Neural progenitor cell (in vitro differentiated cells): ENCODE measurements at regions not wholly inside any gene's neighbourhood (a gene's known extent, or its start where the extent isn't known, plus 50 kb on each side); places are given as distances from the start of the nearest gene placed in this dataset.

Source experiments
- DNase-seq: peaks from one replicate; pipeline ENCODE4 v3.0.0-alpha.2; 2016; ENCODE audit warnings: low spot score
- H2AFZ ChIP-seq: fragments of 200-600 bp; sonication (generic); replicated peaks from 2 replicates; pipeline ENCODE4 v1.6.1; 2016; ENCODE audit warnings: antibody characterized with exemption
- H3F3A ChIP-seq: fragments of 200-600 bp; sonication (generic); 2 replicates; pipeline ENCODE4 v1.6.1; 2016; ENCODE audit warnings: antibody characterized with exemption, low read depth
- H3K27ac ChIP-seq: fragments of 200-600 bp; sonication (generic); 2 replicates; pipeline ENCODE4 v1.5.1; 2016; ENCODE audit warnings: mild to moderate bottlenecking
- H3K27me3 ChIP-seq: fragments of 200-600 bp; sonication (generic); 2 replicates; pipeline ENCODE4 v1.6.1; 2016; ENCODE audit warnings: mild to moderate bottlenecking, moderate library complexity
- H3K36me3 ChIP-seq: fragments of 200-600 bp; sonication (generic); 2 replicates; pipeline ENCODE4 v1.5.1; 2016
- H3K4me1 ChIP-seq: fragments of 200-600 bp; sonication (generic); 2 replicates; pipeline ENCODE4 v1.6.1; 2016; ENCODE audit warnings: mixed run types
- H3K4me2 ChIP-seq: fragments of 200-600 bp; sonication (generic); 2 replicates; pipeline ENCODE4 v1.6.1; 2016
- H3K4me3 ChIP-seq: fragments of 200-600 bp; sonication (generic); 2 replicates; pipeline ENCODE4 v1.5.1; 2016
- H3K79me2 ChIP-seq: fragments of 200-600 bp; sonication (generic); 2 replicates; pipeline ENCODE4 v1.6.1; 2016; ENCODE audit warnings: low read depth
- H3K9ac ChIP-seq: fragments of 200-600 bp; sonication (generic); 2 replicates; pipeline ENCODE4 v1.6.1; 2016
- H3K9me3 ChIP-seq: fragments of 200-600 bp; sonication (generic); 2 replicates; pipeline ENCODE4 v1.5.1; 2016; ENCODE audit warnings: low read depth
- H4K20me1 ChIP-seq: fragments of 200-600 bp; sonication (generic); 2 replicates; pipeline ENCODE4 v1.6.1; 2016; ENCODE audit warnings: low read depth
- H3K27ac Mint-ChIP-seq: 3 replicates; pipeline ENCODE4 v1.8.0; 2021; ENCODE audit warnings: mixed read lengths
- H3K27me3 Mint-ChIP-seq: 2 replicates; pipeline ENCODE4 v1.8.0; 2022; ENCODE audit warnings: low read depth, mild to moderate bottlenecking, inconsistent platforms, moderate library complexity, mixed read lengths; ENCODE audit not compliant: insufficient read depth
- H3K36me3 Mint-ChIP-seq: 3 replicates; pipeline ENCODE4 v1.8.0; 2021; ENCODE audit warnings: mixed read lengths
- H3K4me1 Mint-ChIP-seq: 3 replicates; pipeline ENCODE4 v1.8.0; 2021; ENCODE audit warnings: mixed read lengths
- H3K4me3 Mint-ChIP-seq: 3 replicates; pipeline ENCODE4 v1.8.0; 2021; ENCODE audit warnings: mild to moderate bottlenecking, moderate library complexity, mixed read lengths
- H3K9me3 Mint-ChIP-seq: 3 replicates; pipeline ENCODE4 v1.8.0; 2020; ENCODE audit warnings: mixed read lengths
- CTCF ChIP-seq: fragments of 200-600 bp; sonication (generic); IDR thresholded peaks from 2 replicates; pipeline ENCODE4 v1.5.1; 2017; ENCODE audit warnings: antibody characterized with exemption, mild to moderate bottlenecking
- EZH2 ChIP-seq: fragments of 200-600 bp; sonication (generic); IDR thresholded peaks from 2 replicates; pipeline ENCODE4 v1.6.1; 2017; ENCODE audit warnings: antibody characterized with exemption, mild to moderate bottlenecking, moderate library complexity
- EZH2phosphoT487 ChIP-seq: fragments of 200-600 bp; sonication (generic); IDR thresholded peaks from 2 replicates; pipeline ENCODE4 v1.6.1; 2017; ENCODE audit warnings: antibody characterized with exemption

DNA sequence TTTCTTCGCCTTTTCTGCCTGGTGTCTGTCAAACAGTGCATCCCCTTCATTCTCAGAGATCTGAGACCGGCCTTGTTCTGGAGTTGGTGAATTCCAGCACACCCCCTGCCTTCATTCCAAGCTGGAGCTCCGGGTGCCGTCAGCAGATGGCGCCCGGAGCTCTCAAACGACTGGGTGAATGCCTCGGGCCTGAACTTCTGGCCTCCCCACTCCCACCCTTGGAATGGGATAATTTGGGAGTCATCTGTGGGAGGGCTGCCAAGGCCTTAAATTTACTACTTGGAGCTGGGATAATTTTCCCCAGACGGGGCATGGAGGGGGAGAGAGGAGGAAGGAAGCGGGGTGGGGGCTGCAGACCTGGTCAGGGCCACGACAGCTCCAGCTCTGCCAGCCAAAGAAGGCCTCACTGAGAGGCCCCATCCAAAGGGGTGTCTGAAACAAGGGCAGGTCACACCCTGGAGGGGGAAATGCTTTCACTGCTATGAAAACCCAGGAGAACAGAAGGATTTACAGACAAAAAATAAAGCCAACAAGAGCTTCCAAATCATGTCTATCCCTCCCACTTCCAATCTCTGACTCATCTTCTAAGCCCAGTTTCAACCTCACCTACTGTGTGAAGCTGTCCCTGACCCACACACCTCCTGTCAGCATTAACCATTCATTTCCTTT is 187.9 kb downstream of the OPA1 start:
- Histone ChIP-seq H3K4me1 (peaks cover 49% of the 10 kb centered on the region), H3K27ac (no peak overlapping the region), H4K20me1 (no peaks in the 10 kb centered on the region), H3K27me3 (peaks cover 12% of the 10 kb centered on the region), H2AFZ (no peak overlapping the region), H3F3A (peaks cover 39% of the 10 kb centered on the region), H3K9me3 (no peaks in the 10 kb centered on the region), H3K4me2 (no peak overlapping the region), H3K4me3 (no peak overlapping the region), H3K79me2 (no peaks in the 10 kb centered on the region), H3K36me3 (no peaks in the 10 kb centered on the region), H3K9ac (no peak overlapping the region)
- TF ChIP-seq CTCF: peak; percentile 93
- no peak for TF ChIP-seq EZH2
- TF ChIP-seq EZH2phosphoT487: no peak
- no peak overlapping the region for H3K4me3 Mint-ChIP-seq
- H3K36me3 Mint-ChIP-seq: no peaks in the 10 kb centered on the region
- no peaks in the 10 kb centered on the region for H3K9me3 Mint-ChIP-seq
- peaks cover 55% of the 10 kb centered on the region for H3K27me3 Mint-ChIP-seq
- peaks cover 68% of the 10 kb centered on the region for H3K4me1 Mint-ChIP-seq
- peak overlapping the region; percentile 18 for H3K27ac Mint-ChIP-seq
- peak; percentile 87 for DNase-seq

- Histone ChIP-seq H3K27me3 (peaks cover 13% of the 10 kb centered on the region), H2AFZ (no peak overlapping the region), H3K36me3 (no peaks in the 10 kb centered on the region), H3K4me1 (peaks cover 36% of the 10 kb centered on the region), H4K20me1 (no peaks in the 10 kb centered on the region), H3F3A (peaks cover 29% of the 10 kb centered on the region), H3K9ac (no peak overlapping the region), H3K4me2 (peak overlapping the region; percentile 0), H3K9me3 (no peaks in the 10 kb centered on the region), H3K4me3 (no peak overlapping the region), H3K27ac (no peak overlapping the region), H3K79me2 (no peaks in the 10 kb centered on the region)
- peaks cover 56% of the 10 kb centered on the region for H3K4me1 Mint-ChIP-seq
- H3K4me3 Mint-ChIP-seq: no peak overlapping the region
- no peaks in the 10 kb centered on the region for H3K9me3 Mint-ChIP-seq
- peak overlapping the region; percentile 18 for H3K27ac Mint-ChIP-seq
- peaks cover 57% of the 10 kb centered on the region for H3K27me3 Mint-ChIP-seq
- DNase-seq: peak; percentile 53
- TF ChIP-seq CTCF (no peak), EZH2phosphoT487 (no peak), EZH2 (no peak)
- H3K36me3 Mint-ChIP-seq: no peaks in the 10 kb centered on the region
Measured at GRCh38 chr3:193782276-193782647, 189.3 kb downstream of the OPA1 start.

DNA sequence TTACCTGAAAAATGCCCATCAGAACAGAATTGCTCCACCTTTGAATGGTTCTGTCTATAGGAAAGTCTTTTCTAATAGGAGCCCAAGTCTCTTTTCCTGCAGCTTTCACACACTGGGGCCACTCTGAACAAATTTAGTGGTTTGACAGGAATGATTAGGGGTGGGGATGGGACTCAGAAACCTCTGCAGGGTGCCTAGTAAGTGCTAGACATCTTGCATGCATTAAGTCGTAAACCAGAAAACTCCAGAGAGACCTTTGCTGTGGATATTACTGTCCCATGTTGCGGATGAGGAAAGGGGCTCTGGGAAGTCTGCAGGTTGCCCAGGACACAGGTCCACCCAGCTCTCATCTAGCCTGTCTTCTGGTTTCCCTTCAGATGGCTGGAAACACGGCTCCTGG is 189.7 kb downstream of the OPA1 start:
- no peaks in the 10 kb centered on the region for H3K36me3 Mint-ChIP-seq
- TF ChIP-seq EZH2phosphoT487 (no peak), CTCF (no peak), EZH2 (no peak)
- Histone ChIP-seq H3K9me3 (no peaks in the 10 kb centered on the region), H3K4me2 (no peak overlapping the region), H3K27ac (no peak overlapping the region), H3K79me2 (no peaks in the 10 kb centered on the region), H3K4me1 (peaks cover 34% of the 10 kb centered on the region), H3K9ac (no peak overlapping the region), H3F3A (peaks cover 29% of the 10 kb centered on the region), H3K36me3 (no peaks in the 10 kb centered on the region), H3K27me3 (peaks cover 17% of the 10 kb centered on the region), H4K20me1 (no peaks in the 10 kb centered on the region), H2AFZ (no peak overlapping the region), H3K4me3 (no peak overlapping the region)
- H3K27me3 Mint-ChIP-seq: peaks cover 58% of the 10 kb centered on the region
- no peak overlapping the region for H3K27ac Mint-ChIP-seq
- H3K9me3 Mint-ChIP-seq: no peaks in the 10 kb centered on the region
- peaks cover 52% of the 10 kb centered on the region for H3K4me1 Mint-ChIP-seq
- no peak overlapping the region for H3K4me3 Mint-ChIP-seq
- DNase-seq: no peak
